22Rv1 (cell line): ENCODE measurements at regions not wholly inside any gene's neighbourhood (a gene's known extent, or its start where the extent isn't known, plus 50 kb on each side); places are given as distances from the start of the nearest gene placed in this dataset.
"Not testable (repeated sequence)": the region's sequence is repeated elsewhere in the genome, so short reads cannot be mapped to it uniquely, and the experiment has no call there.

ENCODE experiments used
- H3K27ac ChIP-seq: fragments of 450-650 bp; 2 replicates; pipeline ENCODE4 v1.5.1; 2017
- CTCF ChIP-seq: fragments of 450-650 bp; IDR thresholded peaks from 2 replicates; pipeline ENCODE4 v1.5.1; 2017; ENCODE audit warnings: mild to moderate bottlenecking
- ZFX ChIP-seq: fragments of 450-650 bp; IDR thresholded peaks from 2 replicates; pipeline ENCODE4 v1.6.1; 2017; ENCODE audit warnings: antibody characterized with exemption, borderline replicate concordance

GRCh38 chr2:136715146-136715545 is 50.2 kb upstream of the THSD7B start:
- no peak overlapping the region for H3K27ac ChIP-seq
- TF ChIP-seq ZFX (no peak), CTCF (no peak)

GRCh38 chr2:136714452-136714951 is 50.8 kb upstream of the THSD7B start:
- TF ChIP-seq CTCF (no peak), ZFX (no peak)
- no peak overlapping the region for H3K27ac ChIP-seq

GRCh38 chr2:136713739-136714138 is 51.6 kb upstream of the THSD7B start:
- no peak for TF ChIP-seq ZFX
- TF ChIP-seq CTCF = no peak
- no peak overlapping the region for H3K27ac ChIP-seq

- TF ChIP-seq CTCF (no peak), ZFX (no peak)
- no peak overlapping the region for H3K27ac ChIP-seq
Measured at GRCh38 chr2:136705336-136705735, 60.0 kb upstream of the THSD7B start.

- TF ChIP-seq CTCF = no peak
- no peak overlapping the region for H3K27ac ChIP-seq
Measured at GRCh38 chr2:136703214-136703613, 62.1 kb upstream of the THSD7B start.

- H3K27ac ChIP-seq = no peak overlapping the region
- no peak for TF ChIP-seq CTCF
- no peak for TF ChIP-seq ZFX
Measured at GRCh38 chr2:136696438-136696837, 68.9 kb upstream of the THSD7B start.

- TF ChIP-seq CTCF (no peak), ZFX (no peak)
- no peak overlapping the region for H3K27ac ChIP-seq
Measured at GRCh38 chr2:136693966-136694365, 71.4 kb upstream of the THSD7B start.

GRCh38 chr2:136680079-136680478 is 85.3 kb upstream of the THSD7B start:
- not testable (repeated sequence) for H3K27ac ChIP-seq
